H1 (cell line): ENCODE measurements at regions not wholly inside any gene's neighbourhood (a gene's known extent, or its start where the extent isn't known, plus 50 kb on each side); places are given as distances from the start of the nearest gene placed in this dataset.

Experiments used
- JUND ChIP-seq: IDR thresholded peaks from 2 replicates; pipeline ENCODE4 v1.6.1; 2011; ENCODE audit warnings: mild to moderate bottlenecking, improper control_type of control experiment, low read length
- POLR2AphosphoS5 ChIP-seq: IDR thresholded peaks from 2 replicates; pipeline ENCODE4 v1.6.1; 2011; ENCODE audit warnings: low read depth, low read length
- RAD21 ChIP-seq, 2 experiments: IDR thresholded peaks in 1 of 2; conservative IDR thresholded peaks in 1 of 2; 2 replicates each; pipeline ENCODE4 v1.6.1; 2011; ENCODE audit warnings: low read depth in 2 of 2, low read length in 2 of 2, improper control_type of control experiment in 1 of 2, inconsistent platforms in 1 of 2, mild to moderate bottlenecking in 1 of 2, moderate library complexity in 1 of 2
- SP4 ChIP-seq: IDR thresholded peaks from 2 replicates; pipeline ENCODE4 v1.6.1; 2012; ENCODE audit warnings: low read length, inconsistent platforms
- TAF1 ChIP-seq: IDR thresholded peaks from 2 replicates; pipeline ENCODE4 v1.6.1; 2011; ENCODE audit warnings: mild to moderate bottlenecking, low read depth, low read length
- YY1 ChIP-seq: IDR thresholded peaks from 2 replicates; pipeline ENCODE4 v1.6.1; 2011; ENCODE audit warnings: low read depth, mild to moderate bottlenecking, low read length
- TF ChIP-seq, protein P1 (sequence below), 3 experiments: IDR thresholded peaks; 1 replicate in 2 of 3; 2 replicates in 1 of 3; pipeline versions ENCODE4 v1.5.1 to v1.6.1; 2011; ENCODE audit warnings: low read length in 3 of 3, mild to moderate bottlenecking in 3 of 3, inconsistent platforms in 2 of 3, low read depth in 1 of 3, moderate library complexity in 1 of 3; ENCODE audit not compliant: insufficient read depth in 1 of 3; ENCODE audit errors: control extremely low read depth in 1 of 3

DNA sequence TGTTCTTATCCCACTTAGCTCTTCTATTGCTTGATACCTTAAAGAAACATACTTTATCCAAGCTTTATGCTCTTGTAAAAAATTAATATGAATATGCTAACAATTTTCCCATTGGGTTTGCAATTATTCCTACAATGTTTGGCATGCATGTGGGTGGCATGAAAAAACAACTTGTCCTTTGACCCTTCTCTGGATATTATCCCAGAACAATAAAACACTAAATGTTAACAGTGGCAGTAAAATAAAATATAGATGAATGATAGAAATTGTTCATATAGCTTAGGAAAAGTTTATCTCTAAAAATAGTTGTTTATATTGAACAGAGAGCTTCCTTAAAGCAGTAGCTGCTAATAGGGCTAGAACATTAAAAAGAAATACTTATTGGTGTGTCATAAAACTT lies 860.5 kb upstream of the LRRC4C start:
- TF ChIP-seq RAD21 (IDR thresholded peaks at IDR 0.05 in 1 of 2, conservative IDR thresholded peaks at IDR 0.05 in 1 of 2; ENCODE audit: low read depth in 2 of 2, low read length in 2 of 2) = no peak
- TF ChIP-seq, protein P1, sequence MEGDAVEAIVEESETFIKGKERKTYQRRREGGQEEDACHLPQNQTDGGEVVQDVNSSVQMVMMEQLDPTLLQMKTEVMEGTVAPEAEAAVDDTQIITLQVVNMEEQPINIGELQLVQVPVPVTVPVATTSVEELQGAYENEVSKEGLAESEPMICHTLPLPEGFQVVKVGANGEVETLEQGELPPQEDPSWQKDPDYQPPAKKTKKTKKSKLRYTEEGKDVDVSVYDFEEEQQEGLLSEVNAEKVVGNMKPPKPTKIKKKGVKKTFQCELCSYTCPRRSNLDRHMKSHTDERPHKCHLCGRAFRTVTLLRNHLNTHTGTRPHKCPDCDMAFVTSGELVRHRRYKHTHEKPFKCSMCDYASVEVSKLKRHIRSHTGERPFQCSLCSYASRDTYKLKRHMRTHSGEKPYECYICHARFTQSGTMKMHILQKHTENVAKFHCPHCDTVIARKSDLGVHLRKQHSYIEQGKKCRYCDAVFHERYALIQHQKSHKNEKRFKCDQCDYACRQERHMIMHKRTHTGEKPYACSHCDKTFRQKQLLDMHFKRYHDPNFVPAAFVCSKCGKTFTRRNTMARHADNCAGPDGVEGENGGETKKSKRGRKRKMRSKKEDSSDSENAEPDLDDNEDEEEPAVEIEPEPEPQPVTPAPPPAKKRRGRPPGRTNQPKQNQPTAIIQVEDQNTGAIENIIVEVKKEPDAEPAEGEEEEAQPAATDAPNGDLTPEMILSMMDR (IDR thresholded peaks at IDR 0.05; ENCODE audit: control extremely low read depth in 1 of 3, insufficient read depth in 1 of 3, low read depth in 1 of 3, low read length in 3 of 3) = no peak
- TF ChIP-seq JUND = no peak
- no peak for TF ChIP-seq POLR2AphosphoS5
- no peak for TF ChIP-seq SP4
- TF ChIP-seq TAF1 = no peak
- TF ChIP-seq YY1 = no peak
